HPDE6-E6E7 (cell line): ENCODE measurements at regions not wholly inside any gene's neighbourhood (a gene's known extent, or its start where the extent isn't known, plus 50 kb on each side); places are given as distances from the start of the nearest gene placed in this dataset.

Experiments used
- DNase-seq: peaks from one replicate; pipeline ENCODE4 v3.0.0; 2011; ENCODE audit warnings: missing footprints; ENCODE audit errors: extremely low spot score

DNA sequence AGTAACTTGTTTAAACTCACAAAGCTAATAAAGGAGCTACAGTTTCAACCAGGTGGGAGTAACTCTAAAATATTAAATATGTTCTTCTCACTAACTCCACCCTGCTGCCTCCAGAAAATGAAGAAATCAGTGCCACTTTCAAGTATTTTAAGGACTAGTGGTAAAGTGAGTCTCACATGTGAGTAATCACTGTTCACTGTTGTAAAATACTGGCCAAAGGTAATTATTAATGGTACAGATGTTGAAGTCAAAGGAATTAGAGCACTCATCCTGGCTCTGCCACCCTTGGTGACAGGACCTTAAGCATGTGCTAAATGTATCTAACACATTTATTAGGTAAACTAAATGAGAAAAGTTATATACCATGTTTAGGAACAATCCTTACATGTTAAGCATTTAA is 430.7 kb downstream of the BRINP1 start:
- DNase-seq = no peak

GRCh38 chr9:118940473-118940872 is 428.8 kb downstream of the BRINP1 start:
- no peak for DNase-seq

- no peak for DNase-seq
These were observed 422.6 kb downstream of the BRINP1 start for GRCh38 chr9:118946669-118947068.

DNA sequence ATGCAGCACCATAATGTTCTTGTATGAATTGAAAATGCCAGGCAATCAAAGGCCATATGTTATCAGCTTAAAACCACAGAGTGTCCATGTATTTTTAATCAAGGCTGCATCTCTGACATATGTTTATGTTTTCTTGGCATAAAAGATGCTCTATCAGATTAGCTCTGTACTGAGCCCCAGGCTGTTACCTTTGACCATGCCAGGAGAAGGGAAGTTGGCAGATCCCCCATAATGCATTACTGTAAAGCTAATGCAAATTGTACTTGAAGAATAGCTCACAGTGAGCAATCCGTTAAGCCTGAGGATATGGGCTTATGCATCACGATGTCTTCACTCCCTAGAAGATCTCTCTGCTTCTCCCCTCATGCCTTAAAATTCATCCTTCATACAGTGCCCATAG is 414.4 kb downstream of the BRINP1 start:
- no peak for DNase-seq

DNA sequence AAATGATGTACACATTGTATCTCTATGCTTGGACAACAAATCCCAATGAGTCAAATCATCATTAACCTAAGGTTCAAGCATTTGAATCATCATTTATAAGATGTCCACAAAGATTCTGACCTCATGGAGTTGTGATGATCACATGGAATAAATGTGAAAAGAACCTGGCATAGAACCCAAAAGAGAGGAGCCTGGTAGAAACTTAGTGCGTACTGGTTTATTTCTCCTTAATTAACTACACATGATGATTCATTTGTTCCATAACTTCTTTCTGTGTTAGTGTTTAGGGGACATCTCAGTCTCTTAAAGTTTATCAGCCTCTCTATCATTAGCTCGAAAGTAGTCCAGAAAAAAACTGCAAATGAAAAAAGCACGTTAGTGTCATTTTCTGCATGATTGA is 411.6 kb downstream of the BRINP1 start:
- no peak for DNase-seq

GRCh38 chr9:118959366-118959765 is 409.9 kb downstream of the BRINP1 start:
- no peak for DNase-seq

DNA sequence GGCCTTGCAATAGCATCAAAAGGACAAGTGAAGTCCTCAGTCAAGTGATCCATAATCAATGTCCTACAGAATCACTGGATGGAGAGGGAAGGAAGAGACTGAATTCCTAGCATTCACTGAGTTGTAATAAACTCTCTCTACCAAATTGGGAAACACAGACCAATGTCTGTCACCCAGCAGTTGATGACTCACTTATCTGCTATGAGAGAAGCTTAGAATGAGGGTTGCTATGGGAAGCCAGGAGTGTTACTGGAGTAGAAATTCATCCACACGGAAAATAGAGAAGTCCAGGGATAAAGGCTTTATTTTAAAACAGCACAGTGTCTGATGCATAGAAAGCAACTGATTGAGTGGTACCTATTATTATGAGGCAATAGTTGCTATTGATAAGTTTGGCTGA is 407.4 kb downstream of the BRINP1 start:
- DNase-seq = no peak

DNA sequence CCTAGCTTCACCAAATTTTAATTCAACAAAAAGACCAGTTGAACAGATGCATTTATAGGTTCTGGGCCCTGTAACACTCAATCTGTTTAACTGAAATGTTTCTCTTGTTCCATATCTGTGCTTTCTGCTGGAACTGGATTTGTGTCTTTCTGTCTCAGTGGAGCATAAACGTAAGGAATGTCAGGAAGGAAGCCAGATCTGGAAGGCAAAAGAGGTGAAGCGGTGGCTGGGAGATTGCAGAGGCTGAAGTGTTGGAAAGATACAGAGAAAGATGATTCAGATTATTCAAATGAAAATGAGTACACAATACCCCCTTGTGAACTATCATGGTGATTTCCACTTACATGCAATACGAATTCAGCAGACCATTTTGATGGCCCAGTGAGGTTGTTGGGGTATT is 406.8 kb downstream of the BRINP1 start:
- no peak for DNase-seq

- DNase-seq = no peak
These were observed 405.6 kb downstream of the BRINP1 start for GRCh38 chr9:118963674-118964073.

DNA sequence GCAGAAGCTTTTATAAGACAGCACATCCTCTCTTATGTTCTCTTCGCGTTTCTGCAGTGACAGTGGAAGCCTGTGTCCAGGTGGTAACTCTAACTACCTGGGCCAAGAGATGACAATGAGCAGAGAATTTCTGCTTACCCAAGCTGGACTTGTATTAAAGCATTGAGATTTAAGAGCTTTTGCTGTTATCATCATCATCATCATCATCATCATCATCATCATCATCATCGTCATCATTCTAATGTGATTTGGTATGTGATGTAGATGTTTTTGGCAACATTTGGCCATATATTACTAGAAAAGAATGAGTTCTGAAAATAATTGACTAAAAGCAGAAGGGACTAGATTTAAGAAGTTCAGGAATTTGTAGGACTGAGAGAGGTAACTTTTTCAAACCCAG is 401.3 kb downstream of the BRINP1 start:
- no peak for DNase-seq

DNA sequence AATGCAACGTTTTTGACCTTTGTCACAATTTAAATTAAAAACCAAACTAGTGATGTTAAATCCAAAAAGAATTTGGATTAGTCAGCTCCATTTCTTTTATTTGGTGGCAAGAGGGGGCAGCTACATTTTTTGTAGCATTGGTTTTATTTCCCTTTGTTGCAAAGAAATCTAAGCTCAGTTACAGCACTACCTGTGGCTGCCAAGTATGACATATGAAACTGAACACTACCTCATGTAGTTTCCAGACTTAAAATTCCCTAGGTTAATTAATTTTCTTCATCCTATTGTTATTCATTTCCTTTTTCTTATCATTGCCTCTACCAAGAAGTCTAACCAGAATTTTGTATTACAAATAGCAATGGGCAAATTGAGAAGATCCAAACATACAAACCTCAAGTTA is 393.5 kb downstream of the BRINP1 start:
- no peak for DNase-seq

GRCh38 chr9:118976160-118976559 is 393.1 kb downstream of the BRINP1 start:
- DNase-seq = no peak

- DNase-seq = no peak
These were observed 384.6 kb downstream of the BRINP1 start for GRCh38 chr9:118984607-118985006.

- DNase-seq = no peak
These were observed 383.4 kb downstream of the BRINP1 start for GRCh38 chr9:118985851-118986250.

- DNase-seq = no peak
These were observed 382.1 kb downstream of the BRINP1 start for GRCh38 chr9:118987167-118987566.

DNA sequence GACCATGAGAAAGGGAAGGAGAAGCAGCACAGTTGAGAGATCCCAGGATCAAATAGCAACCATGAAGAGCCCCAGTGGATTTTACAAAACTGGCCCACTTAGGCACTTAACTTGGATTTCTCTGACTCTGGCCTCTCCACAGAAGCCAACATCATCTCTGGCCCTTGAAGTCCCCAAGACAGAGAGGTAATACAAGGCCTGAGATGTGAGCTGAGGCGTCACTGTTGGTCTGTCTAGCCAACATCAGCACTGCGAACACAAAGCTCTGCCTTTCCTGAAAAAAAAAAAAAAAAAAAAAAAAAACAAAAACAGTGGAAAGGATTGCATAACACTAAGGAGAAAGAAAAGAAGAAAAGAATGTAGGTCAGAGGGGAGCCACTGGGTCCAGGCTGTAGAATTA is 378.3 kb downstream of the BRINP1 start:
- DNase-seq = no peak

DNA sequence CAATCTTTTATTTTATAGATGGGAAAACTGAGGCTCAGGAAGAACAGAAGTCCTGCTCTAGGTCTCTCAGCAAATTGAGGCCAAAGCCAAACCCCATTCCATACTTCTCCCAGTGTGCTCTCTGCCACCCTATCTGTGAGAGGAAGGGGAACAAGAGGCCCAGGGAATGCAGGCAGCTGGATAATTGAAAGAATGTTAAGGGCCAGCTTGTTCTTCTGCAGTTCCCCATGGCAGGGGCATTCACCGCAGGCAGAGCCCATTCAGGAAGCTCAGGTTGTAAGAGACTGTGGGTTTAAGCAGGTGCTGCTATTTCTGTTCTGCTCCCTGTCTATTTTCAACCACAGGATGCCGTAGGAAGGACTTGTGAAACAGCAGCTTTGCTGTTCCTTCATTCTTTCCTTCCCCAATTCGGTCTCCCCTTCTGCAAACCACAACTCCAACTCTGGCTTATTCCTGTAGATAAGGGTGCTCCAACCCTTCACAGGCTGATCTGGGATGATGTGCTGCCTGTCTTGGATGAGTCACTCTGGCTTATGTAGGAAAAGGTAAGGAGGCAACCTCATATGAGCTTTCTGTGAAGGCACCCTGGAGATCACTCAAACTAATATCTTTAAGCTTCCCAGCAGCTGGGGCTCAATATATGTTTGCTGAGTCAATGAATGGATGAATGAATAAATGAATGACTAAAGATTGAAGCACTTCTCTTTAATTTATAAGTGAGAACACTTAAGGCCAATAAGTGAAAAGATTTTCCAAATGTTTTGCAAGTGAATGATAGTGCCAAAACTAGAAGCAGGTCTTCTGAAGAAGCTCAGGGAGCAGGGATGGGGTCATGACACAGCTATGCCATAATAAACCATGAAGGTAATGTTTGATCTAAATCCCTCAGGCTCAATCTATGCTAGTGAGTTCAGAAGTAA is 377.6 kb downstream of the BRINP1 start:
- DNase-seq = no peak

GRCh38 chr9:118992813-118993794 is 376.1 kb downstream of the BRINP1 start:
- DNase-seq = no peak

DNA sequence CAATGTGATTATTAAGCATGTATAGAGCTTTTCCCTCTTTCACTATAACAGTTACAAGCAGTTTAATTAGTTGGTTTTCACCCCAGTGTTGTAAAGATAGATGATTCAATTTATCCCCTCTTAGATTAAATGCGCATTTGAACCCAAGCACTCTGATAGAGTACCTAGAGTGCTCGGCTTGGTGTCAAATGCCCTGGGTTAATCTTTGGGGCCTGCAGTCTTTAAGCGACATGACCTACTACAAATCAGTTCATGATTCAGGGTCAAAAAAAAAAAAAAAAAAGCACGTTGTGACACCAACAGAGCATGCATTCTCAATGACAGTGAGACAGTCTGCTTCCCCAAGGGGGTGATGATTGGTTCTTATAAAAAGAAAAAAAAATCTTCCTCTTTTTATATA is 375.3 kb downstream of the BRINP1 start:
- no peak for DNase-seq

DNA sequence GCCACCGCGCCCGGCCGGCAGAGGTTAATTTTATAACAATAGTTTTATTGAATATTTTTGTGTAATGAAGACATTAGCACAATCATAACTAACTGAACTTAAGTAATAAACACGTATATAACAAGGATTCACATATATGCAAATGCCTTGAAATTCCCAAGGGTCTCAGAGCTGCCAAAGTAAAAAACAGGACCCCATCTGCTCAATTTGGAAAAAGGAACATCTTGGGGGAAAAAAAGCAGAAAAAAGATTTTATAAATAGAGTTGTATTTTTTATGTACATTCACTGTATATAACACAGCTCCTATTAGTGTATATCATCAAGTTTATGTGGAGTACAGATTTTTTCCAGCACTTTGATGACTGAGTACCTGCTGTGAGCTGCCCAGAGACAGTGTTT is 366.7 kb downstream of the BRINP1 start:
- no peak for DNase-seq

GRCh38 chr9:119003201-119003611 is 366.0 kb downstream of the BRINP1 start:
- no peak for DNase-seq

GRCh38 chr9:119003882-119004617 is 365.2 kb downstream of the BRINP1 start:
- DNase-seq = no peak
